Muscle layer of duodenum (tissue), 2 donors: ENCODE measurements at regions not wholly inside any gene's neighbourhood (a gene's known extent, or its start where the extent isn't known, plus 50 kb on each side); places are given as distances from the start of the nearest gene placed in this dataset.

Source experiments
- H3K27ac ChIP-seq: one replicate; pipeline ENCODE4 v1.7.0; 2013; ENCODE audit warnings: mild to moderate bottlenecking, low read length
- H3K27me3 ChIP-seq: one replicate; pipeline ENCODE4 v1.7.0; 2013; ENCODE audit warnings: low read depth, mild to moderate bottlenecking, control low read depth, low read length
- H3K36me3 ChIP-seq, 2 donors: one replicate each; pipeline ENCODE4 v1.7.0; 2013; ENCODE audit warnings: low read length in 2 of 2, control low read depth in 1 of 2, mild to moderate bottlenecking in 1 of 2; ENCODE audit not compliant: insufficient read depth in 2 of 2, control insufficient read depth in 1 of 2
- H3K4me1 ChIP-seq, 2 donors: one replicate each; pipeline ENCODE4 v1.7.0; 2013; ENCODE audit warnings: low read length in 2 of 2, mild to moderate bottlenecking in 2 of 2, control low read depth in 1 of 2, moderate library complexity in 1 of 2; ENCODE audit not compliant: insufficient read depth in 2 of 2, control insufficient read depth in 1 of 2
- H3K4me3 ChIP-seq, 2 donors: one replicate each; pipeline ENCODE4 v1.7.0; 2013; ENCODE audit warnings: low read length in 2 of 2, low read depth in 1 of 2, mild to moderate bottlenecking in 1 of 2
- H3K9me3 ChIP-seq, 2 donors: one replicate each; pipeline ENCODE4 v1.7.0; 2013; ENCODE audit warnings: low read length in 2 of 2, control low read depth in 1 of 2, mild to moderate bottlenecking in 1 of 2; ENCODE audit not compliant: control insufficient read depth in 1 of 2
- donor health status: healthy.

DNA sequence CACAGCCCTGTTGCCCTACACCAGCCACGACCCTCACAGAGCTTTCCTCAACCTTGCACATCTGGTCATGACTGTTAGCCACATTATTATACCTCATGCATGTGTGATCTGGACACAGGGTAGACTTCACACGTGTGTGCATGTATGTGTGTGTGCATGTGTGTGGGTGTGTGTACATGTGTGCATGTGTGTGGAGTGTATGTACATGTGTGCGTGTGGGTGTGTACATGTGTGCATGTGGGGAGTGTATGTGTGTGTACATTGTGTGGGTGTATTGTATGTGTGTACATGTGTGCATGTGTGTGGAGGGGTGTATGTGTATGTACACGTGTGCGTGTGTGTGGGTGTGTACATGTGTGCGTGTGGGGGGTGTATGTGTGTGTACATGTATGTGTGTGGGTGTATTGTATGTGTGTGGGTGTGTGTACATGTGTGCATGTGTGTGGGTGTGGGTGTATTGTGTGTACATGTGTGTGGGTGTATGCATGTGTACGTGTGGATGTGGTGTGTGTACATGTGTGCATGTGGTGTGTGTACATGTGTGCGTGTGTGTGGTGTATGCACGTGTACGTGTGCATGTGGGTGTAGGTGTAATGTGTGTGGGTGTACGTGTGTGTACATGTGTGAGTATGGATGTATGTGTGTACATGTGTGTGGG lies 130.2 kb downstream of the C16orf95 start:
- Histone ChIP-seq H3K27ac (no peak overlapping the region), H3K4me3 (no peak overlapping the region), H3K36me3 (no peaks in the 10 kb centered on the region), H3K9me3 (peaks cover 0 to 15% of the 10 kb centered on the region in 2 donors), H3K27me3 (no peaks in the 10 kb centered on the region), H3K4me1 (no peaks in the 10 kb centered on the region)

DNA sequence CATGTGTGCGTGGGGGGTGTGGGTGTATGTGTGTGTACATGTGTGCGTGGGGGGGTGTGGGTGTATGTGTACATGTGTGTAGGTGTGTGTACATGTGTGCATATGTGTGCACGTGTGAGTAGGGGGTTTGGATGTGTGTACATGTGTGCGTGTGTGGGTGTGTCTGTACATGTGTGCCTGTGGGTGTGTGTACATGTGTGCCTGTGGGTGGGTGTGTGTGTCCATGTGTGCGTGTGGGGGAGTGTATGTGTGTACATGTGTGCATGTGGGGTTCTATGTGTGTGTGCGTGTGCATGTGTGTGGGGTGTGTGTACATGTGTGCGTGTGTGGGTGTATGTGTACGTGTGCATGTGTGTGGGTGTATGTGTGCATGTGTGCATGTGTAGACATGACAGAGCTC lies 129.1 kb downstream of the C16orf95 start:
- H3K27ac ChIP-seq = no peak overlapping the region
- no peaks in the 10 kb centered on the region for H3K36me3 ChIP-seq
- H3K4me3 ChIP-seq = no peak overlapping the region
- peaks cover 0 to 15% of the 10 kb centered on the region in 2 donors for H3K9me3 ChIP-seq
- no peaks in the 10 kb centered on the region for H3K4me1 ChIP-seq
- no peaks in the 10 kb centered on the region for H3K27me3 ChIP-seq

DNA sequence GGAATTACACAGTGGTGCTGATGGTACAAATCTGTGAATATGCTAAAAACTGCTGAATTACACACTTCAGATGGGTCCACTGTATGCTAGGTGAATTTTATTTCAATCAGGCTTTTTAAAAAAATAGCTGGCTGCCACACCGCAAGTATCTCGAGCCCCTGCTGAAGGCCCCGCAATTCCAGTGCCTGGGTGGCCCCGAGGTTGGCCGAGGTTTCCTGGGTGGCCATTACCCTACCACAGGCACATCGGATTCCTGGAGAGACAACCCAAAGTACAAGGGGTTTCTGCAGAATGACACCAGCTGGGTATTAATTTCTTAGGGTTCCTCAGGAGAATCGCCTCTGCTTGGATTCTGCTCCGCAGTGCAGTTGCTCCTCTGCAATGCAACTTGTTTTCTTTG lies 127.8 kb downstream of the C16orf95 start:
- Histone ChIP-seq H3K27ac (no peak overlapping the region), H3K9me3 (peaks cover 0 to 15% of the 10 kb centered on the region in 2 donors), H3K4me3 (no peak overlapping the region), H3K27me3 (no peaks in the 10 kb centered on the region), H3K4me1 (no peaks in the 10 kb centered on the region), H3K36me3 (no peaks in the 10 kb centered on the region)

DNA sequence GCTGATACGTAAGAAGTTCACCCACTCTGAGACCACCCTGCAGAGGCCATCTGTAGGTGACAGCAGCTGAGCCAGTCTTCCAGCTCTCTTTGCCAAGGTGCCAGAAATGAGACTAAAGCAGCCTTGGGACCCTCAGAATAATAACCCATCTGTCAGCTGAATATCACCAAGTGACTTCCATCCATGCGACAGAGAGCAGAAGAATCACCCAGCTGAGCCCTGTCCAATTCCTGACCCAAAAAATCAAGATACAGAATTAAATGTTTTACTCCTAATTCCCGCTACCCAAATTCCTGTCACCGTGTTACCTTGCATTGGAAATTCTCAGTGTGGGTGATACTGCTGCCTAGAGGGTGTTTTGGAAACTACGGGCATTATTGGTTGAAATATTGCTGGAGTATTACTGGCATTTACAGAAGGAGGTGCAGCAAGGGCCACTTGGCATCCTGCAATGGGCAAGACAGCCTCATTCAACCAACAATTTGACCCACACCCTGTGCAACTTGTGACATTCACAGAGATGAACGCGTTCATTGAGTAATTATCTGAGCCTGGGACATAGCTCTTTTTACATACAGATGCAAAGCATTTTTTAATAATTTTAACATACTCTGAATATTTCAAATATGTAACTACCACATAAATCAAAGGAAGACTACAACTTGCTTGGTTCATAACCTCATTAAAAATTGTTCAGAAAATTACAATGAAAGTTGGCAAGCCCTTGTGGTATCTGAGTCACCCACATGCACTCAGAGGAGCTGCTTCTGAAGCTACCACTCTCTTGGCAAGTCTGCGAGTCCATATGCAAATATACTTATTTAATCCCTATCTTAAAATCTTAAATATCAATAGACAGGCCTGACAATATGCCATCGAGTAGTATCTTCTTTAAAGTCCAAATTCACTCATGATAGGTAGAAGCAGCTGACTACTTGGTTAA lies 126.6 kb downstream of the C16orf95 start:
- Histone ChIP-seq H3K27me3 (no peaks in the 10 kb centered on the region), H3K4me1 (no peaks in the 10 kb centered on the region), H3K4me3 (no peak overlapping the region), H3K27ac (no peak overlapping the region), H3K9me3 (peaks cover 0 to 15% of the 10 kb centered on the region in 2 donors), H3K36me3 (no peaks in the 10 kb centered on the region)

DNA sequence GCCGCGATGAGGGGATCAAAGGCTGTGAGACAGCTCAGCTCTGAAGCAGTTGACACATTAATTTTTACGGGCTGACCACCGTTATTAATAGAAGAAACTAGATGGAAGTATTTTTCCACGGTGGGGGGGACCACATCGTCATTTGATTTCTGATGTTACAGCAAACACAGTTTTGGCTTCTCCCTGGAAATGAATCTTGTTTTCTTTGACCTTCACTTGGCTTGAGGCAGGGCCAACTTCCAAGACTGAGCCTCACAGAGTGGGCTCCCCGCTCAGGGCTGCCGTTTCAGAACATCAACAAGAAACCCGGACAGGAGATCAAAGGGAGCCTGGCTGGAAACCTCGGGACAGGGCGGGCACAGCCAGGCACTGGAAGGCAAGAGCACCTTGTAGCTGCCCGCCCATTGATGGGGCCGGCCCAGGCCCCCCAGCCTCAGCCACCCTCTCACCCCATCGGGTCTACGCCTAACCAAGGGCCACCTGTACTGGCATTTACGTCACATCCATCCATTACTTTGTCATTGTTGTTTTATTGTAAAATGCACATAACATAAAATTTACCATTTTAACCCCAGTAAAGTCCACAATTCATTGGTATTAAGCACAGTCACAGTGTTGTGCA lies 124.6 kb downstream of the C16orf95 start:
- H3K27me3 ChIP-seq = no peaks in the 10 kb centered on the region
- H3K36me3 ChIP-seq = no peaks in the 10 kb centered on the region
- no peaks in the 10 kb centered on the region for H3K4me1 ChIP-seq
- H3K27ac ChIP-seq = no peak overlapping the region
- no peak overlapping the region for H3K4me3 ChIP-seq
- peaks cover 0 to 15% of the 10 kb centered on the region in 2 donors for H3K9me3 ChIP-seq

DNA sequence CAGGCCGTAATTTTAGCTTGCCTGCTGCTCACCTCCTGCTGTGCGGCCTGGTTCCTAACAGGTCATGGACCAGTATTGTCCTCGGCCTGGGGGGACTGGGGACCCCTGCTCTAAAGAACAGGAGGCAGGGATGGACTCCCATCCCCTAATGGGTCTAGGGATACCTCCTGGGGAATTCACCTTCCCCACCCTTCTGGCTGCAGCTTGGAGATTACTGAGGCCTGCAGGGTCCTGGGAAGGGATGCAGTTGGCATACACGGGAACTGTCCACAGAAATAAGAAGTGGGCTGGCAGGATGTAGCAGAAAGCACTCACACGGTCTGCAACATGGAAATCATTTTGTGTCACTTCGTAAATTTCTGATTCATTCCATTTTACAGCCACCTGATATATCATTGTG lies 123.0 kb downstream of the C16orf95 start:
- no peaks in the 10 kb centered on the region for H3K27me3 ChIP-seq
- H3K4me1 ChIP-seq = no peaks in the 10 kb centered on the region
- no peak overlapping the region for H3K27ac ChIP-seq
- H3K36me3 ChIP-seq = no peaks in the 10 kb centered on the region
- H3K4me3 ChIP-seq = no peak overlapping the region
- H3K9me3 ChIP-seq = peaks cover 0 to 15% of the 10 kb centered on the region in 2 donors

DNA sequence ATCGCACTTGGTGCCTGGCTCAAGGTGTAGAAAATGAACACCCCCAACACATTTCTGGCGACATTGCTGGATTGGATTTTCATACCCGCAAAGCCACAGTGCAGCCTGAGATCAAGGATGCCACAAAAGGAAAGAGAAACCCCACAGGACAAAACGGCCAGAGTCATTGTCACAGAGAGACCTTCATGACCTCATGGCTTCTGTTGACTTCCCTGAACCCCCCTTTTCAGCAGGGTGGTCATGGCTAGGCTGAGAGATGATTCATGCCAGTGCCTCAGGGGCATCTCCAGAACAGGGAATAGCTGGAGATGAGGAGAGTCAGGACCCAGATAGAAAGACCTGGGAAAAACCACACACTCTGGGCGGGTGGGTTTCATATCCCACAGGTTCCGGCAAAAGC lies 122.0 kb downstream of the C16orf95 start:
- Histone ChIP-seq H3K4me1 (no peaks in the 10 kb centered on the region), H3K4me3 (no peak overlapping the region), H3K36me3 (no peaks in the 10 kb centered on the region), H3K27me3 (no peaks in the 10 kb centered on the region), H3K9me3 (peaks cover 0 to 5% of the 10 kb centered on the region in 2 donors), H3K27ac (no peak overlapping the region)

DNA sequence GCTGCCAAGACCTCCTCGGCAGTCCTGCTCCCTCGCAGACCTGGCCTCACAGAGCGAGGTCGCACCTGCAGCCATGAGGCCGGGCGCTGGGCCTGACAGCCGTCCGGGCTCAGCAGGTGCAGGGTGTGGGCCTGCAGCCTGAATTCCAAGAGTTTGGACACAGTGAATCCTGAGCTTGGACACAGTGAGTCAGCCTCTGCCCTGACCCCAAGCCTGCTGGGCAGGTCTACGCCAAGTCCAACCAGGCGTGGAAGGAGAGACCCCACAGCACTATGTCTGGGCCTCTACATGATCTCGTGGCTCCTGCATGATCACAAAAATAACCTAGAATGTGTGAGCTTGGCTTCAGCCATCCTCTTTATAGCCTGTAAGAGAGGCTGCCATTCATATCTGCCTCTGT lies 121.0 kb downstream of the C16orf95 start:
- Histone ChIP-seq H3K4me1 (no peaks in the 10 kb centered on the region), H3K4me3 (no peak overlapping the region), H3K36me3 (no peaks in the 10 kb centered on the region), H3K27me3 (no peaks in the 10 kb centered on the region), H3K9me3 (no peaks in the 10 kb centered on the region), H3K27ac (no peak overlapping the region)

DNA sequence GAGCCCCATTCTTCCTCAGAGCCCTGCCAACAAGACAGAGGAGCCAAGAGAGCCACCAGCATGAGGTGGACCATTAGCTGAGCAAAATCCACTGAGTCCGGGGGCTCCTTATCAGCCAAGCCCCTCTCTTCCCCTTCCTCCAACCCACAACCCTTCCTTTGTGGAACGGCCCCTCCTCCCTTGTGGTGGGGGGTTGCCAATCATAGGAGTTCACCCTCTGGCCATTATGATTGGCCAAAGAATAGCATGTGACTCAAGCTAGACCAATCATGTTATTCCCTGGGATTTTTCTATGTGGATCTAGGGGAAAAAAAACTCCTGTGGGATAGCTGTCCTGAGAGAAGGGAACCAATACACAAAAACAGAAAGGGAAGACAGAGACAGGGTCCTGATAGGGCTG lies 120.5 kb downstream of the C16orf95 start:
- Histone ChIP-seq H3K36me3 (no peaks in the 10 kb centered on the region), H3K4me1 (no peaks in the 10 kb centered on the region), H3K4me3 (no peak overlapping the region), H3K27me3 (no peaks in the 10 kb centered on the region), H3K27ac (no peak overlapping the region), H3K9me3 (no peaks in the 10 kb centered on the region)

DNA sequence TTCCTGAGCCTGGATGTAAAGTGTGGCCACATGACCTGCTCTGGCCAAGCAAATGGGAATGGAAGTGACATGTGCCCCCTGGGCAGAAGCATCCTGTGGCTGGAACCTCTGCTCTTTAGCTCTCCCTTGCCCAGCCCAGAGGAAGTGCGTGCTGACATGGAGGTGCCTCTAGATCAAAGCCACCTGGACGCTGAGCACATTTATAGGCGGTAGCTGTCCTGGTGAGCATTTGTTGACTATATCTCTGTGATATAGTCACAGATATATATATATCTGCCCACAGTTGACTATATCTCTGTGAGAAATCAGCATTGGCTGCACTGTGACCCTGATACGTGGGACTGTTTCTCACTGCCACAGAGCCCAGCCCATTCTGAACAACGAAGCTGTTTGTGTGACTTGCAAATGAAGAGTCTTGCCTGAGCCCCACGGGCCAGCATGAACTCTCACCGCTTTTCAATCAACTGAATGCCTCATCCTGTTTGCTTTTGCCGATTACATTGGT lies 118.8 kb downstream of the C16orf95 start:
- H3K27me3 ChIP-seq = no peaks in the 10 kb centered on the region
- H3K9me3 ChIP-seq = no peaks in the 10 kb centered on the region
- no peak overlapping the region for H3K4me3 ChIP-seq
- H3K4me1 ChIP-seq = no peaks in the 10 kb centered on the region
- no peak overlapping the region for H3K27ac ChIP-seq
- H3K36me3 ChIP-seq = no peaks in the 10 kb centered on the region

DNA sequence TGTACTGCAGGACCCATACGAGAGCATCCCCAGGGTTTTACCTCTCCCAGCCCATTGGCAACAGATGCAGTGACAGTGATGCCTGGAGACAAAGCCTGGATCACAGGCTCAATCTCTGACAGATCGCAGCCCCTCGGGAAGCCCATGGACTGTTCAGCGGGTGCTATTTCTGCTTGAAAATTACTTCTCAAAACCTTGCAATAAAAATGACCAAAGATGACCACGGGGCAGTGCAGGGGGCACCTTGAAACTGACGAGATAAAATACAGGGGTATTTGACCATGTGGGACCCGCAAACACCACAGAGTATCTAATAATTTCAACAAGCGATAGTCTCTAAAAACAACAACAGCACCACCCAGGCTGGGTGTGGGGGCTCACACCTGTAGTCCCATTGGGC lies 118.3 kb downstream of the C16orf95 start:
- H3K27ac ChIP-seq = no peak overlapping the region
- no peaks in the 10 kb centered on the region for H3K36me3 ChIP-seq
- H3K4me3 ChIP-seq = no peak overlapping the region
- no peaks in the 10 kb centered on the region for H3K4me1 ChIP-seq
- H3K27me3 ChIP-seq = no peaks in the 10 kb centered on the region
- no peaks in the 10 kb centered on the region for H3K9me3 ChIP-seq
